ENCODE measurements at regions not wholly inside any gene's neighbourhood (a gene's known extent, or its start where the extent isn't known, plus 50 kb on each side); places are given as distances from the start of the nearest gene placed in this dataset.
"Not testable (repeated sequence)": the region's sequence is repeated elsewhere in the genome, so short reads cannot be mapped to it uniquely, and the experiment has no call there.

GRCh38 chr6:144360401-144360800 is 75.3 kb downstream of the UTRN start:
- DNase-seq, result peak; percentile 78

GRCh38 chr6:144361016-144361415 is 75.9 kb downstream of the UTRN start:
- no peak for DNase-seq

DNA sequence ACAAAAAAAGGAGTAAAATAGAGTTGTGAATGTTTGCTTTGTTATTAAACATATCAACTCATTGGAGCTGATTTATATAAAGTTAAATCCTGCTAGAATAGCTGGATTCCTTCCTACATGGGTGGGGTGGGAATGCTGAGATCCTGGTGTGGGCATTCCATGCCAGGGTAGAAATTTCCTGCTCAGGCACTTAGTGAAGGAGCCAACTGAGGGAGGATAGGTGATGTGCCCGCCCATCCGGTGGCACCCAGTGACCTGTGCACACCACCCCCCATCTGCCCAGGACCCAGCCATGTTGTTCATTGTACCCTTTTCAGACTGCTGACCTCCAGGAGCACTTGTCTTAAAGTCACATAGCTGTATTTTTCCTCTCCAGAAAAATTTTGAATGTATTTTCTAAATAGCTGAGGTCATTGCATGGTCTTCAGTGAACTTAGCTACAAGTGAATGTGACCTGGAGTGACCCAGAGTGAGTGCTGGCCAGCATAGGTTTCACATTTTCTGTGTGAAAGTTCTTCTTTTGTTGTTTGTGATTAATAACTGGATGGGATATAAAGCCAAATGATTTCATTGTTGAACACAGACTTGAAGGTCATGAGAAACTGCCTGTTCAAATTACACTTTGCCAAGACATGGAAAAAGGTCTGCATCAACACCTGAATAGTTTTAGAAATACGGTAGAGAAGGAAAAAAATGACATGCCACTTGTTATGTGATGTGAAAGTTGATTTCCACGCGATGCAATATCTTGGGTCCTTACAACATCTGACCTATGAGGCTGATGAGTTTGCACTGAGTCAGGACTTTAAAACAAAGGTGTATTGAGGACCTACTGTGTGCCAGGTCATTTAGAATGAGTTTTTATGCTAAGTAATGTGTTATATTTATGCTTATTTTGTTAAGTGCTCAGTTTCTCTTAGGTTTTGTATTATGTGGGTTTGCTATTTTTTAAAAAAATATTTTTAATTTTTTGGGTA is 77.2 kb downstream of the UTRN start:
- DNase-seq, result peak; percentile 63

DNA sequence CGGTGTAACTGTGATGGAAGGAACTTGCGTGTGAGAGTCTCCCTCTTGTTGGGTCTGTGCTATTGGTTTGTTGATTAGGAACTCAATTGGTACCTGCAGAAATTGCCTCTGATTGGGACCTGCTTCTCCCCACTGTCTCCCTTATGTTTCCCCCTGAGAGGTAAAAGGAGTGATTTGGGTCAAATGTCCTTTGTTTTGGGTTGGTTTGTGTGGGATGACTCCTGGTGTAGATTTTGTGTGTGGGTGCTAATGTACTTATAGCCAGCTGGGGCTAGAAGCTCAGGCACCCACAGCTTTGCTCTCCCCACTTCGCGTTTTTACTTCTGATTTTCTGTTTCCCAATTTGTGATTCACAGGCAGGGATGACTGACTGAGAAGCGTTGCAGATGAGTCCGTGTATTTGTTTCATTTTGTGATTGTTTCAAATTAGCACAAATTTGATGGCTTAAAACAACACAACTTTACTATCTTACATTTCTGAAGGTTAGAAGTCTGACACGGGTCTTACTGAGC is 79.1 kb downstream of the UTRN start:
- no peak for DNase-seq

GRCh38 chr6:144364782-144365181 is 79.6 kb downstream of the UTRN start:
- DNase-seq, result no peak

DNA sequence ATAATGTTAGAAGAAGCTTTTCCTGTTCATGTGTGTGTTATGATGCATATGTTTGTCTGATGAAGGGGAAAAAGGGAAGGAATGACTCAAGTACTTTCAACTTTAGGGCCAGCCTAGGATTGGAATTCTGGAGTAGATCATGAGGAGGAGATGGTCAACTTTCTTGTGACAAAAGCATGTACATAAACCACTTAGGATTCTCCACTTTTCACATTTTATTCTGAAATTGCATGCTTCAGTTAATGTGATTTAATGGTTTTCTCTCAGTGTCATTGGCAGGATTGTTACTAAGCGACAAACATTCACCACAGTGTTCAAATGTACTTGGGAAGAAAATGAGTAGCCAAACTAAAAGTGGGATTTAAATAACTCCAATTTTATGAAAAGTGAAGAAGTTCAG is 80.1 kb downstream of the UTRN start:
- DNase-seq, result no peak

DNA sequence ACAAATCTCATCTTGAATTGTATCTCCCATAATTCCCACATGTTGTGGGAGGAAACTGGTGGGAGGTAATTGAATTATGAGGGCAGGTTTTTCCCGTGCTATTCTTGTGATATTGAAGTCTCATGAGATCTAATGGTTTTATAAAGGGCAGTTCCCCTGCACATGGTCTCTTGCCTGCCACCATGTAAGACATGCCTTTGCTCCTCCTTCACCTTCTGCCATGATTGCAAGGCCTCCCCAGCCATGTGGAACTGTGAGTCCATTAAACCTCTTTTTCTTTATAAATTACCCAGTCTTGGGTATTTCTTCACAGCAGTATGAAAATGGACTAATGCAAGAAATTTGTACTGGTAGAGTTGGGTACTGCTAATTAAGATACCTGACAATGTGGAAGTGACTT is 84.6 kb downstream of the UTRN start:
- DNase-seq, result not testable (repeated sequence)

- no peak for DNase-seq
Observed at GRCh38 chr6:144372116-144372515, 87.0 kb downstream of the UTRN start.

- DNase-seq, result no peak
Observed at GRCh38 chr6:144372611-144373594, 87.8 kb downstream of the UTRN start.

GRCh38 chr6:144374525-144374924 is 89.4 kb downstream of the UTRN start:
- not testable (repeated sequence) for DNase-seq

GRCh38 chr6:144377586-144378210 is 92.6 kb downstream of the UTRN start:
- DNase-seq, result no peak

DNA sequence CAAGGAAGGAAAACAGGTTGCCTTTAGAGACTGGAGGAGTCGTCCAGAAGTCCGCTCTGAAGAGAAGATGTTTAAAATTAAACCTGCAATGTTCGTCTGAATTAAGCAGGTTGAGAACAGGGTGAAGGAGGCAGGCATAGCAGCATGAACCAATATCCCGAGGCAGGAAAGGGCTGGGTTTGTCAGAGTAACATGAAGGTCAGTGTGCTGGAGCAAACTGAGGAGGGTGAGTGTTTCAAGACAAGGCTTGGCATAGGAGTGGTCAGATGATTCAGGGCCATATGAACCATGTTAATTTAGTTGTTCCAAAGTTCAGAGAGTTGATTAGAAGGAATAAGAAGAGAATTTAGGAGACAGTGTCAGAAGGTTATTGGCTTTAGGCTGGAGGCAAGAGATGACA is 93.3 kb downstream of the UTRN start:
- DNase-seq, result peak; percentile 19

- peak; percentile 62 for DNase-seq
Observed at GRCh38 chr6:144379356-144379755, 94.2 kb downstream of the UTRN start.

DNA sequence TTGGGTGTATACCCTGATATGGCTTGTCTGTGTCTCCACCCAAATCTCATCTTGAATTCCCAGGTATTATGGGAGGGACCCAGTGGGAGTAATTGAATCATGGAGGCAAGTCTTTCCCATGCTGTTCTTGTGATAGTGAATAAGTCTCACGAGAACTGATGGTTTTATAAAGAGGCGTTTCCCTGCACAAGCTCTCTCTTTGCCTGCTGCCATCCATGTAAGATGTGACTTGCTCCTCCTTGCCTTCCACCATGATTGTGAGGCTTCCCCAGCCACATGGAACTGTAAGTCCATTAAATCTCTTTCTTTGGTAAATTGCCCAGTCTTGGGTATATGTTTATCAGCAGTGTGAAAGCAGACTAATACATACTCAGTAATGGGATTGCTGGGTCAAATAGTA is 96.4 kb downstream of the UTRN start:
- not testable (repeated sequence) for DNase-seq

- no peak for DNase-seq
Observed at GRCh38 chr6:144383336-144383735, 98.2 kb downstream of the UTRN start.

GRCh38 chr6:144384427-144384826 is 99.3 kb downstream of the UTRN start:
- DNase-seq, result no peak

DNA sequence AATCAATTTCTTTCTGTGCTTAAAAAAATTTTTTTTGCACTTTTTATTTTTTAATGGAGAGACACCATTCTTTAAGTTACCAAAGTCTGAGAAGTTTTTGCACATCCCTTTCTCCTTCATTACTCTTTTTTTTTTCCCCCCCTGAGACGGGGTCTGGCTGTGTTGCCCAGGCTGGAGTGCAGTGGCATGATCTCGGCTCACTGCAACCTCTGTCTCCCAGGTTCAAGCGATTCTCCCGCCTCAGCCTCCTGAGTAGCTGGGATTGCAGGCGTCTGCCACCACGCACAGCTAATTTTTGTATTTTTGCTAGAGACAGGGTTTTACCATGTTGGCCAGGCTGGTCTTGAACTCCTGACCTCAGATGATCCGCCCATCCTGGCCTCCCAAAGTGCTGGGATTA is 104.3 kb downstream of the UTRN start:
- not testable (repeated sequence) for DNase-seq

GRCh38 chr6:144390202-144390601 is 105.1 kb downstream of the UTRN start:
- no peak for DNase-seq

GRCh38 chr6:144390886-144391285 is 105.8 kb downstream of the UTRN start:
- DNase-seq, result no peak

- no peak for DNase-seq
Observed at GRCh38 chr6:144392536-144392935, 107.4 kb downstream of the UTRN start.

DNA sequence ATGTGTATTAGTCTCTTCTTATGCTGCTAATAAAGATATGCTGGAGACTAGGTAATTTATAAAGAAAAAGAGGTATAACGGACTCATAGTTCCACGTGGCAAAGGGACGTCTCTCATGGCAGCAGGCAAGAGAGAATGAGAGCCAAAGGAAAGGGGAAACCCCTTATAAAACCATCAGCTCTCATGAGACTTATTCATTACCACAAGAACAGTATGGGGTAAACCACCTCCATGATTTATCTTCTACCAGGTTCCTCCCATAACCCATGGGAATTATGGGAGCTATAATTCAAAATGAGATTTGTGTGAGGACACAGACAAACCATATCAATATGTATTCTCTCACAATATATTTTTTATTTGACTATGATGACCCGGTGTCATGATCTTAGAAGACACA is 109.1 kb downstream of the UTRN start:
- DNase-seq, result no peak

- DNase-seq, result no peak
Observed at GRCh38 chr6:144395014-144395413, 109.9 kb downstream of the UTRN start.

DNA sequence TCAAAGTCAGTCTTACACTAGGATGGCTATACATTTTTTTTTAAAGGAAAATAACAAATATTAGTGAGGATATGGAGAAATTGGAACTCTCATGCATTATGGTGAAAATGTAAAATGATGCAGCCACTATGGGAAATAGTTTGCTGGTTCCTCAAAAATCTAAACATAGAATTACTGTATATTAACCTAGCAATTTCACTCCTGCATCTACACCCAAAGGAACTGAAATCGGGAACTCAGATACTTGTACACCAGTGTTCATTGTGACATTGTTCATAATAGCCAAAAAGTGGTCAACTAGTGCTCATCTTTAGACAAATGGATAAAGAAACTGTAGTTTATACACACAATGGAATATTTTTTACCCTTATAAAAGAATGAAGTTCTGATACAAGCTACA is 110.7 kb downstream of the UTRN start:
- no peak for DNase-seq

Data from NCI-H226 (cell line).